ENCODE measurements at regions not wholly inside any gene's neighbourhood (a gene's known extent, or its start where the extent isn't known, plus 50 kb on each side); places are given as distances from the start of the nearest gene placed in this dataset.
A peak's percentile ranks its signal among the peaks of the same experiment; 100 is the strongest.

DNA sequence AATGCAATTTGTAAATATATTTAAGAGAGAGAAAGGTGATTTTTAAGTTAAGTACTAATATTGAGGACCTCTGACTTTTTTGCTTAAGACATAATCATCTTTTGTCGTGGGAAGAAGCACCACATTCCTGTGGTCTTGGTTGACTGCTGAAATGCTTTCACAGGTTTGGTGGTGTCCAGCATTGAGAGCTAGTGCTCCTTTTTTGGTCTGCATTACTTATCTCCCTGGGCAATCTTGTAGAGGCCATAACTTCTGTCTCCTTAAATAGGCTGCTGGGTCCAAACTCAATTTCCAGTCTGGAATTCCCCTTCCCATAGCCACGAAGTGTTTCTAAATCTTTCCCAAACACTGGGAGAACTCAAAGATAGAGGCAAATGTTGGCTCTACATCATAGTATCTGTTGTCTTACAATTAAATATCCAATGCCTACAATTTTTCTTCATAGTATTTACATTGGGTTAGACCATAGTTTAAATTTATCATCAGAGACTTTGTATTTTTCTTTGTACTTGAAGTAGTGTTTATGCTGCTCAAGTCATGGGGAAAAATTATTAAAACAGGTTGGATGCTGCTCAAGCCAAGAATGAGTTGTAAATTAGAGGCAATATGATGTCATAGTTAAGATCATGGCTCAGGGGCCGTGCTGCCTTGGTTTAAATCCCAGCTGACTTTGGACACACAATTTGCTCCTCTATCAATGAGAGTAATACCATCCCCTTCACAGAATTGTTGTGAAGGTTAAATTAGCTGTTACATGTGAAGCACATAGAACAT lies 105.6 kb downstream of the POSTN start:
- no peak for TF ChIP-seq POLR2A (IDR thresholded peaks at IDR 0.05)
- peak in 1 of 4 donors; percentile 6 for TF ChIP-seq EP300 (IDR thresholded peaks at IDR 0.05)

Data from sigmoid colon (tissue), 4 donors.